Mesodermal cell (in vitro differentiated cells): ENCODE measurements at regions not wholly inside any gene's neighbourhood (a gene's known extent, or its start where the extent isn't known, plus 50 kb on each side); places are given as distances from the start of the nearest gene placed in this dataset.
"Not testable (repeated sequence)": the region's sequence is repeated elsewhere in the genome, so short reads cannot be mapped to it uniquely, and the experiment has no call there.

Experiments used
- H3K27ac ChIP-seq: 2 replicates; pipeline ENCODE4 v1.7.0; 2013; ENCODE audit warnings: mild to moderate bottlenecking, low read depth, low read length, moderate library complexity; ENCODE audit not compliant: severe bottlenecking
- H3K36me3 ChIP-seq: 2 replicates; pipeline ENCODE4 v1.7.1; 2013; ENCODE audit warnings: mild to moderate bottlenecking, low read length, moderate library complexity; ENCODE audit not compliant: control insufficient read depth, insufficient read depth
- H3K4me1 ChIP-seq: one replicate; pipeline ENCODE4 v1.7.1; 2013; ENCODE audit warnings: mild to moderate bottlenecking, low read length; ENCODE audit not compliant: insufficient read depth, control insufficient read depth, poor library complexity, severe bottlenecking
- H3K4me3 ChIP-seq: 2 replicates; pipeline ENCODE4 v1.7.0; 2013; ENCODE audit warnings: low read length, control low read depth, mild to moderate bottlenecking; ENCODE audit not compliant: insufficient read depth, poor library complexity, severe bottlenecking; ENCODE audit errors: extremely low read depth
- H3K9me3 ChIP-seq: 2 replicates; pipeline ENCODE4 v1.7.1; 2013; ENCODE audit warnings: mild to moderate bottlenecking, low read length, moderate library complexity; ENCODE audit not compliant: control insufficient read depth
- WGBS, 2 experiments: methylation state at CpG; one replicate each; pipeline ENCODE4 v1.1.5; 2013; ENCODE audit warnings: missing lambda C conversion rate in 2 of 2; ENCODE audit not compliant: insufficient coverage in 2 of 2; 5-methylcytosine and 5-hydroxymethylcytosine counted together

DNA sequence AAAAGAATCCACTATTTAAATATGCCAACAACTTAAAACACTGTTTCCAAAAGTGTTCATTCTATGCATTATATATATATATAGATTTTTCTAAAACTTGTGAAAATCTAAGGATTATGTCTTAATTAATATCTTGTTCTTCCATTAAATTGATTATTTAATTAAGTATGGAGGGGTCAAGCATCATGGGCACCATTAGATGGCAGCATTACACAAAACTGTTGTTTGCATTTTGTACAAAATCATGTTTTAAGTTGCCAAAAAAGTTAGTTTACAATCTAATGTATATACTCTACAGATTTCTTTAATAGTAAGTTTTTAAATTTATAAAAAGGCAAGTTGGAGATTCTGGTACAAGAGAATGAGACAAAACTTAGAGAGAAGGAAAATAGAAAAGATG is 213.2 kb upstream of the EDNRB start:
- H3K4me1 ChIP-seq: peaks cover 3% of the 10 kb centered on the region
- no peak overlapping the region for H3K27ac ChIP-seq
- no peak overlapping the region for H3K4me3 ChIP-seq
- no peaks in the 10 kb centered on the region for H3K36me3 ChIP-seq
- no peaks in the 10 kb centered on the region for H3K9me3 ChIP-seq

DNA sequence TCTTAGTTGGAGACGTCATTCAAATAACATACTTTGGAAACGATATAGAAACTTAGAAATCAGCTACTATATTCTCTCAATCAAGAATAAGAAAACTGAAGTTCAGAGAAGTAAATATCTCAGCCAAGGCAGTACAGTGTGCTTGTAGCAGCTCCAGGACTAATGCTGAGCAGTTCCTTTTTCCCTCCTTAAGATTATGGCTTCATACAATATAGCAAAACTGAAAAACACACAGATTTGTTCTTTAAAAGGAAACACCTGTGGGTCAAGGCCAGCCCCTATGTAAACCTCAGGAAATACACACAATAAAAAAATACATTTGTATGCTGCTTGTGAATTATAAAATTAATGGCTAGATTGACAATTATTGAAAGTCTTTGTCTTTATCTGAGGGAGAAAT is 212.7 kb upstream of the EDNRB start:
- Histone ChIP-seq H3K36me3 (no peaks in the 10 kb centered on the region), H3K9me3 (no peaks in the 10 kb centered on the region), H3K27ac (no peak overlapping the region), H3K4me1 (peaks cover 3% of the 10 kb centered on the region), H3K4me3 (no peak overlapping the region)
- WGBS, 2 experiments: 100% methylated on average over 1 of the region's 2 CpGs; no CpG with 5 or more reads in 1 of the 2 experiments

DNA sequence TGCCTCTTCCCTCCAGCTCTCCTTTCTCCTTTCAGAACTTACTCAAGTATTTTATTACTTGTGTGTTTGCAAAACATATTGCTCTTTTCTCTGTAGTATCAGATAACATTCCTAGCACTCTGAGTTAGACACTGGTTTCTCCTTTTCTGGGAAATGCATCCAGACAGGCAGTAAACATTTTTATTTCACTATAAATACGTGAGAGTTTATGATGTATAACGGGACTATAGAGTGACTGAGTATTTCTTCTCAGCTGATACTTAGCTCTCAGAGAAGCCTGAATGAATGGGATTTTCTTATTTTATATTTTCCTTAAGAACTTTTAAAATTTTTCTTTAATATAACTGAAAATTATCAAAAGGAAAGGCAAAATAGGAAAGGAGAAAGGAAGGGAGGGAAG is 211.2 kb upstream of the EDNRB start:
- no CpG with 5 or more reads among the region's 2 CpGs for WGBS, 2 experiments
- Histone ChIP-seq H3K36me3 (no peaks in the 10 kb centered on the region), H3K9me3 (no peaks in the 10 kb centered on the region), H3K4me3 (no peak overlapping the region), H3K4me1 (peaks cover 3% of the 10 kb centered on the region), H3K27ac (no peak overlapping the region)

DNA sequence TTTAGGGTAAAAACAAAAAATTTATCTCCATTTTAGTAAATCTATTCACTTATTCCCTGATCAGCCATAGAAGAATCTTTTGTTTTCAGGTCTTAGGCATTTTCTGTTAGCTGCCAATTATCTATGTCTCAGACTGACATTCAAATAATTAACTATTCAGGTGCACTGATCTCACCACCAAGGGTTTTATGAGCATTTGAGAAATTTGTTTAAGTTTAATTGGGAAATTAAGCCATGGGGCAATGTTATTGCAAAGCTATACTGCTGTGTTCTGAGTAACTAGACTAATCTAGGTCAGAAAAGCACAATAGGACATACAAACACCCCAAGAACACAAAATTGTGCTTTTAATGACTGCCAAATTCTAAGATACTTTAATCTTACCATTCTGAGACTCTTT is 210.7 kb upstream of the EDNRB start:
- Histone ChIP-seq H3K27ac (no peak overlapping the region), H3K4me1 (peaks cover 3% of the 10 kb centered on the region), H3K36me3 (no peaks in the 10 kb centered on the region), H3K4me3 (no peak overlapping the region), H3K9me3 (no peaks in the 10 kb centered on the region)

DNA sequence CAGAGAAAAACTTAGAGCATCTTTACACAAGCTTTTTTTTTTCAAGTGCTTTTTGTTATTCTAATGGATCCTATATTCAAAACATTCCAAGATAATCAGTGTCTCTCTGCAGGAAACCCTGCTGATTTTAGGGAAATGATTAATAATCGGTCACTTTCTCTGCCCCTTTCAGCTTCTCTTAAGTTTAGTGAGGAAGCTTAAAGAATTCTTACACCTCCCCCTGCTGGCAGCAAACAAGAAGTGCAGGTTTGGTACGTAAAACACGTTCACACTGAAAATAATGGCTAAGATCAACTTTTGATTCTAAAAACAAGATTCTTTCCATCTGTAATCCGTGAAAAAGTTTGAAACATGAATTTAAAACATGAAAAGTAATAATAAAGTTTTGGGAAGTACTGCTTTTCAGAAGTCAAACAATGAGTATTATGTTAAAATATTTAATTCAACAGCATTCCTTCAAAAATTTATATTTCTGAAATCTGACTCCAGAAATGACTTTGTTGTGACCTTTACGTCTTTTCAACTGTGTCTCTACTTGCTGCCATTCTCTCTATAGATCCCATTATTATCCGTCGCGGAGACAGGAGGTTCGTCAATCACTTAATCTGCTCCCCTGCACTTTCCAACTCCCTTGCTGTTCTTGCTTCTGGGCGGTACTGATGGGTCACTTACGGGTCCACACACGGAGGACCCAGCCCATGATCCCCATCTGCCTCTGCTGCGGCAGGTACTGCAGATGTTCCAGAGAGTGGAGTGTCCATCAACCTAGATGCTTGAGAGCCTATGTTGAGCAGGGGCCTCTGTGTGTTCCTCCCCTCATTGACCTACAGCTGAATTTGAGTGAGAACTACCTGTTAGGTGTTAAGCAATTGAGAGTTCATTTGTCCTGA is 203.1 kb upstream of the EDNRB start:
- Histone ChIP-seq H3K36me3 (no peaks in the 10 kb centered on the region), H3K4me3 (no peak overlapping the region), H3K27ac (no peak overlapping the region), H3K9me3 (no peaks in the 10 kb centered on the region), H3K4me1 (no peaks in the 10 kb centered on the region)
- WGBS, 2 experiments: 63 to 78% methylated on average over 6 to 10 of the region's 13 CpGs

DNA sequence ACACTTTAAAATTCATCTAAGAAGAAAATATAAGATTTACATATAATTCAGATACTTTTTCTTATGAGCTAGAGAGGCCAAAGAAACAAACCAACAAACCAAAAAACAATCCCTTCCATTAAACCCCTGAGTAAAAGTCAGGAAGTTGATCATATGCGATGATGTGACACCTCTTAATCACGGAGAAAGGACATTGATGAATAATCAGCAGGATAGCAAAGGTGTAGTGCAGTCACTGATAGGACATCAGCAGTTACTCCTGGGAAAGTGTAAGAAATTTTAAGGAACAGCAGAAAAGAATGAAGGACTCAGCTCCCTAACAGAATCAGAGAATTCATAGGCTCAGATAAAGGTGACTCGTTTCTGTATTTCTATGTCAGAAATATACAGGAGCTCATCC is 202.4 kb upstream of the EDNRB start:
- Histone ChIP-seq H3K4me1 (no peaks in the 10 kb centered on the region), H3K27ac (no peak overlapping the region), H3K36me3 (no peaks in the 10 kb centered on the region), H3K4me3 (no peak overlapping the region), H3K9me3 (no peaks in the 10 kb centered on the region)
- 14% methylated on average over 1 of the region's 3 CpGs; no CpG with 5 or more reads in 1 of the 2 experiments for WGBS, 2 experiments

DNA sequence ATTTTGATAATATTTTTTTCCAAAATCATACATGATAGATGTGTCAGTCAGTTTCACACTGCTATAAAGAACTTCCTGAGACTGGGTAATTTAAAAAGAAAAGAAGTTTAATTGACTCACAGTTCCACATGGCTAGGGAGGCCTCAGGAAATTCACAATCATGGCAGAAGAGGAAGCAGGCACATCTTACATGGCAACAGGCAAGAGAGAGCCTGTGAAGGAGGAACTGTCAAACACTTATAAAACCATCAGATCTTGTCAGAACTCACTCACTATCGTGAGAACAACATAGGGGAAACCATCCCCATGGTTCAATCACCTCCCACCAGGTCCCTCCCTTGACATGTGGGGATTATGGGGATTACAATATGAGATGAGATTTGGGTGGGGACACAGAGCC is 201.5 kb upstream of the EDNRB start:
- H3K36me3 ChIP-seq, H3K27ac ChIP-seq, H3K4me1 ChIP-seq, H3K4me3 ChIP-seq, H3K9me3 ChIP-seq: not testable (repeated sequence)
- WGBS, 2 experiments: no CpG with 5 or more reads among the region's 1 CpG

DNA sequence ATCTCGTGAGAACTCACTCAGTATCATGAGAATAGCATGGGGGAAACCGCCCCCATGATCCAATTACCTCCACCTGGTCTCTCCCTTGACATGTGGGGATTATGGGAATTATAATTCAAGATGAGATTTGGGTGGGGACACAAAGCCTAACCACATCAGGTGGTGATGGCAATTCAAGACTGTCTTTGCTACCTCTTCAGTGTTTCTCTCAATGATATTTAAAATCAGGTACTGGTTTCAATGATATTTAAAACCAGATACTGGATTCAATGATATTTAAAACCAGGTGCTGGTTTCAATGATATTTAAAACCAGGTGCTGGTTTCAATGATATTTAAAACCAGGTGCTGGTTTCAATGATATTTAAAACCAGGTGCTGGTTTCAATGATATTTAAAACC is 198.4 kb upstream of the EDNRB start:
- not testable (repeated sequence) for H3K36me3 ChIP-seq, H3K4me1 ChIP-seq, H3K27ac ChIP-seq, H3K9me3 ChIP-seq, H3K4me3 ChIP-seq
- WGBS, 2 experiments: no CpG with 5 or more reads among the region's 2 CpGs

DNA sequence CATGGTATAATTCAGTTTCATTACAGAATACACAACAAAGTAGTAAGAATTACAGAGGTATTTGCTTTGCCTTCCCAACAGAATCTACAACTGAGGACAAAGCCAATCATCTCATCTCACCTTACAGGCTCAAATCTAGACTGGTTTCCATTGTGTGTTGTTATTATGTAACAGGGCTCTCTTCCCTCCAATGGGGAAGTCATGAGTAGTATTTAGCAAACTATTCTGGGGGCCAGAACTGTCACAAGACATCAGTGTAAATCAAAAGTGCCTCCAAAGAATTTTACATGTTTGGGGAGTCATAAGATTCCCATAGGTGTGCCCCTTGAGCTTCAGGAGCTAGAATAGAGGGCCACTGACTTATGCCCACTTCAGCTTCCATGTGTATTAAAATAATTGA is 187.0 kb upstream of the EDNRB start:
- no peak overlapping the region for H3K27ac ChIP-seq
- no peaks in the 10 kb centered on the region for H3K36me3 ChIP-seq
- H3K9me3 ChIP-seq: no peaks in the 10 kb centered on the region
- H3K4me1 ChIP-seq: no peaks in the 10 kb centered on the region
- H3K4me3 ChIP-seq: no peak overlapping the region

DNA sequence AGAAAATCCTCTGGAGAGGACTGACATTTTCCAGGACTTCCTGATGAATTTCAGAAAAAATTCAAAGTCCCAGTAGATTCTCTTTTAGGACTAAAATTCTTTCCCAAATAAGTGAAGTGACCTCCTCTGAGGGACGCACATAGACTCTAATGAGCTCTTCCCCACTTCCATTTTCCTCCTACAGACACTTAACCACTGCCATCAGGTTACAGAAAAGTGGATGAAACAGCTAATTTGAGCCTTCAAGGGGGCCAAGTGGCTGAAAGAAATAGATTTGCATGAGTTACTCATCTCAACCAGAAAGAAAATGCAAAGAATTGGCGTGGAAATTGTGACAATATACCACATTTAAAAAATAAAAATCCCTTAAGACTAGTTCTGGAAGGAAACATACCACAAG is 185.3 kb upstream of the EDNRB start:
- no peaks in the 10 kb centered on the region for H3K9me3 ChIP-seq
- WGBS, 2 experiments: no CpG with 5 or more reads among the region's 2 CpGs
- no peak overlapping the region for H3K4me3 ChIP-seq
- H3K36me3 ChIP-seq: no peaks in the 10 kb centered on the region
- no peak overlapping the region for H3K27ac ChIP-seq
- no peaks in the 10 kb centered on the region for H3K4me1 ChIP-seq

DNA sequence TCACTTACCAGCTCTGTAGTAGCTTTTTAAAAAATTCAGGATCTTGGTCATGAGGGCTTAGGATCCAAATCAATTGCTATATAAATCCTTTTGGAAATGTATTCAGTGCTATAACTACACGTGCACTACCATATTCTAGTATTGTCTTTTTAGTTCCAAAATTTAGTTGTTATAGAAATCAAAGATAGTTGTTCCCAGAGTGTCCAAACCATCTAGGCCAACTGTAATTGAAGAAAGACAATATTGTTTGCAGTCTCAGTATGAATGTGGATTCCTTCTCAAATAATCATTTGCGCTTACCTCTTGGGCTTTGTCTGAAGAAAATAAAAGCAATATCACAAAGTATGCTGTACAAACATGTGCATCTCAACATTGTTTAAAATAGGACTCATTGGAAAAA is 184.1 kb upstream of the EDNRB start:
- WGBS, 2 experiments: no CpG with 5 or more reads among the region's 2 CpGs
- Histone ChIP-seq H3K27ac (no peak overlapping the region), H3K9me3 (no peaks in the 10 kb centered on the region), H3K4me1 (no peaks in the 10 kb centered on the region), H3K4me3 (no peak overlapping the region), H3K36me3 (no peaks in the 10 kb centered on the region)
